Peyer's patch (tissue), 4 donors: ENCODE measurements at regions not wholly inside any gene's neighbourhood (a gene's known extent, or its start where the extent isn't known, plus 50 kb on each side); places are given as distances from the start of the nearest gene placed in this dataset.

Source experiments
- DNase-seq, 3 donors: peaks; one replicate each; pipeline ENCODE4 v3.0.0-alpha.2; 2017 to 2019
- H3K27ac ChIP-seq, 4 donors: fragments of 200-600 bp; sonication (generic); one replicate each; pipeline ENCODE4 v1.5.1; 2016 to 2019
- H3K27me3 ChIP-seq, 2 donors: fragments of 200-600 bp; sonication (generic); one replicate each; pipeline ENCODE4 v1.5.1; 2019
- H3K36me3 ChIP-seq, 3 donors: fragments of 200-600 bp; sonication (generic); one replicate each; pipeline ENCODE4 v1.5.1; 2016 to 2019
- H3K4me1 ChIP-seq, 4 donors: fragments of 200-600 bp; sonication (generic); one replicate each; pipeline ENCODE4 v1.5.1; 2016 to 2019
- H3K4me3 ChIP-seq, 4 donors: fragments of 200-600 bp; sonication (generic); 1 replicate in 3 of 4; 2 replicates in 1 of 4; pipeline ENCODE4 v1.5.1; 2016 to 2019; ENCODE audit warnings: mild to moderate bottlenecking in 1 of 4
- H3K9me3 ChIP-seq, 4 donors: fragments of 200-600 bp; sonication (generic); one replicate each; pipeline ENCODE4 v1.5.1; 2016 to 2019; ENCODE audit warnings: mild to moderate bottlenecking in 1 of 4
- POLR2A ChIP-seq, 2 donors: fragments of 450-650 bp; IDR thresholded peaks; one replicate each; pipeline ENCODE4 v1.5.1; 2017; ENCODE audit warnings: antibody characterized with exemption in 2 of 2, mild to moderate bottlenecking in 2 of 2, moderate library complexity in 2 of 2
- TF ChIP-seq, protein P1 (sequence below), 6 experiments: fragments of 450-650 bp in 4 of 6; fragments of 200-600 bp in 2 of 6; sonication (generic) in 1 of 6; IDR thresholded peaks; one replicate each; pipeline ENCODE4 v1.5.1; 2017 to 2019; ENCODE audit warnings: antibody characterized with exemption in 6 of 6, mild to moderate bottlenecking in 3 of 6, moderate library complexity in 1 of 6

GRCh38 chr14:56023661-56024081 lies 94.5 kb upstream of the PELI2 start:
- TF ChIP-seq, protein P1, sequence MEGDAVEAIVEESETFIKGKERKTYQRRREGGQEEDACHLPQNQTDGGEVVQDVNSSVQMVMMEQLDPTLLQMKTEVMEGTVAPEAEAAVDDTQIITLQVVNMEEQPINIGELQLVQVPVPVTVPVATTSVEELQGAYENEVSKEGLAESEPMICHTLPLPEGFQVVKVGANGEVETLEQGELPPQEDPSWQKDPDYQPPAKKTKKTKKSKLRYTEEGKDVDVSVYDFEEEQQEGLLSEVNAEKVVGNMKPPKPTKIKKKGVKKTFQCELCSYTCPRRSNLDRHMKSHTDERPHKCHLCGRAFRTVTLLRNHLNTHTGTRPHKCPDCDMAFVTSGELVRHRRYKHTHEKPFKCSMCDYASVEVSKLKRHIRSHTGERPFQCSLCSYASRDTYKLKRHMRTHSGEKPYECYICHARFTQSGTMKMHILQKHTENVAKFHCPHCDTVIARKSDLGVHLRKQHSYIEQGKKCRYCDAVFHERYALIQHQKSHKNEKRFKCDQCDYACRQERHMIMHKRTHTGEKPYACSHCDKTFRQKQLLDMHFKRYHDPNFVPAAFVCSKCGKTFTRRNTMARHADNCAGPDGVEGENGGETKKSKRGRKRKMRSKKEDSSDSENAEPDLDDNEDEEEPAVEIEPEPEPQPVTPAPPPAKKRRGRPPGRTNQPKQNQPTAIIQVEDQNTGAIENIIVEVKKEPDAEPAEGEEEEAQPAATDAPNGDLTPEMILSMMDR (IDR thresholded peaks at IDR 0.05) = no peak
- no peak for TF ChIP-seq POLR2A (IDR thresholded peaks at IDR 0.05)
- Histone ChIP-seq H3K4me3 (no peak overlapping the region), H3K9me3 (no peaks in the 10 kb centered on the region), H3K27me3 (no peaks in the 10 kb centered on the region), H3K27ac (no peak overlapping the region), H3K36me3 (no peaks in the 10 kb centered on the region), H3K4me1 (no peaks in the 10 kb centered on the region)
- DNase-seq = no peak

DNA sequence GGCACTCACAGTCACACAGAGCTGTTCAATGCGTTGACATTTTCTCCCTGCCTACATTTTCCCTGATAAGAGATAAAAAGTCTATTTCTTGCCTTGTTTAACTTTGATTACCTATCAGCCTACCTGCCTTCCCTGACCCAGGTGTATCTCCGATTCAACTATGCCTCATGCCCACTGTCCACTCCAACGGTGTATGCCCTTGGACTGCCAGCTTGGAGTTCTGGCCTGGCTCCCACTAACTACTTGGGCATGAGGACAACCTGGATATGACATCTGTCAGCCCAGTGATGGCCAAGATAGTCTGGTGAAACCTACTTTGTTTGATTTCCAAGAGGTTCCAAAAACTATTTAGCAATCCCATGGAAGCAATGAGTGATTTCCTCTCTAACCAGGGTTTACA lies 93.0 kb upstream of the PELI2 start:
- Histone ChIP-seq H3K4me3 (no peak overlapping the region), H3K9me3 (no peaks in the 10 kb centered on the region), H3K4me1 (no peaks in the 10 kb centered on the region), H3K27me3 (no peaks in the 10 kb centered on the region), H3K36me3 (no peaks in the 10 kb centered on the region), H3K27ac (no peak overlapping the region)
- no peak for DNase-seq
- TF ChIP-seq POLR2A (IDR thresholded peaks at IDR 0.05) = no peak
- TF ChIP-seq, protein P1 (IDR thresholded peaks at IDR 0.05) = no peak

DNA sequence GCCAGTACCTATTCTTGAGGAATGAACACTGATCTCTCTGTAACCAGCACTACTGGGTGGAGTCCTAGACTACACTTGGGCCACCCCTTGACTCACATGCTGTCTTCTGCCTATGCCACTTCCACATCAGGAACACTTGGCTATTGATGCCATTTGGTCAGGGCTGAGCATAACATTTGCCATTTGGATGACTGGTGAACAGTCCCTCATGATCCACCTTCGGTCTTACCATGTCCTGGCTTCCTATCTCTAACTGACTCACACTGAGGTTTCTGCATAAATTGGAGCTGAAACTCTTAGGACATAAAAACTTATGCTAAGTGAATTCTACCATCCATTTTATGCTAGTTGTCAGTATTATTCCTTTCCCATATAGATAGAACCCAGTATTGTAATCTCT lies 91.7 kb upstream of the PELI2 start:
- Histone ChIP-seq H3K9me3 (no peaks in the 10 kb centered on the region), H3K4me3 (no peak overlapping the region), H3K36me3 (no peaks in the 10 kb centered on the region), H3K4me1 (no peaks in the 10 kb centered on the region), H3K27ac (no peak overlapping the region), H3K27me3 (no peaks in the 10 kb centered on the region)
- no peak for TF ChIP-seq POLR2A (IDR thresholded peaks at IDR 0.05)
- TF ChIP-seq, protein P1 (IDR thresholded peaks at IDR 0.05) = no peak
- no peak for DNase-seq

DNA sequence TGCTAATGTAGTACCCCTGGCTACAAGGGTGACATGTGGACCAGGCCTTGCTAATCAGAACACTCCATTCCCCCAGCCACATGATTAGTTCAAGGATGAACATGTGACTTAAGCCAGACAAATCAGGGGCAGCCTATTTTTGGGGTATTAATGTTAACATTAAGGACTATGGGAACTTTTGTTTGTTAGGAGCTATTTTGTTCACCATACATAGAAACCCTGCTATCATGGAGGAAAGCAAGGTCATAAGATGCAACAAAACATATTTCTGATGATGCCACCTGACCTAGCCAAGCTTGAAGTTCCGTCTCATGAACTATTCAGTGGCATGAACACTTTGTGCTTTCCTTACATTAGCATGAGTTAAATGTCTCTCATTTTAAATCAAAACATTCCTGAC lies 90.8 kb upstream of the PELI2 start:
- H3K9me3 ChIP-seq = no peaks in the 10 kb centered on the region
- no peak overlapping the region for H3K4me3 ChIP-seq
- H3K27me3 ChIP-seq = no peaks in the 10 kb centered on the region
- no peak overlapping the region for H3K27ac ChIP-seq
- TF ChIP-seq POLR2A (IDR thresholded peaks at IDR 0.05) = no peak
- TF ChIP-seq, protein P1 (IDR thresholded peaks at IDR 0.05) = no peak
- DNase-seq = no peak
- no peaks in the 10 kb centered on the region for H3K4me1 ChIP-seq
- no peaks in the 10 kb centered on the region for H3K36me3 ChIP-seq

DNA sequence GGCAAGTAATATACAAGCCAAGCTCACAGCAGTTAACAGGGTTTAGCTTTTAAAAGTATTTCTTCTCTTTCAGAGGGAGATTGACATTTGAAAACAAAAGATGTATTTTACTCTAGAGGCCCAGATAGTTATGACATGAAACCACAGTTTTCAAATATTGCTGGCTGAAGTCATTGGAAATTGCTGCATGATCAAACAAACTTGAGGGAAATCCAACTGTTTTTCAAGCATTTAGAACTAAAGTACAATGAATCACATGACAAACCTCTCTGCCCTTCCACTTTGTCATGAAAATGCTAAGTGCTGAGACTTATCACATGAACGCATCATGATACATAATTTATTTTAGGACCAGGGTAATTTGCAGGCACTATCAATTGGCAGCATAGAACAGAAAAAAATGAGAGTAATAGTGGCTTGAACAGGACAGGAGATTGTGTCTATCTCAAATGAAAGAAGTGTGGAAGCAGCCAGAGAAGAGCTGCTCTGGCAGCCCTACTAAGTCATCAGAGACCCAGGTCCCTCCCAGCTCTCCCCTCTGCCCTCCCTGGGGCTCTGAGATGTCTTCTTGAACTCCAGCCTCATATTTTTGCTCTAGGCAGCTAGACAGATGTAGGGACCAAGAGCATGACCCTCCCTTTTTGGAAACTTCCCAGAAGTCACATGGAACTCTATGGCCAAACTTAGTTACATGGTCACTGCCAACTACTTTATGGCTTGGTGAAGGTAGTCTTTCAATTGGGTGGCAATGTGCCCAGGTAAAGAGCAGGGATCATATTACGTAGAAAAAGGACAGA lies 90.1 kb upstream of the PELI2 start:
- Histone ChIP-seq H3K9me3 (no peaks in the 10 kb centered on the region), H3K4me1 (no peaks in the 10 kb centered on the region), H3K4me3 (no peak overlapping the region), H3K27ac (no peak overlapping the region), H3K27me3 (no peaks in the 10 kb centered on the region), H3K36me3 (no peaks in the 10 kb centered on the region)
- no peak for TF ChIP-seq POLR2A (IDR thresholded peaks at IDR 0.05)
- TF ChIP-seq, protein P1 (IDR thresholded peaks at IDR 0.05) = no peak
- DNase-seq = no peak
